LoVo (cell line): ENCODE measurements at regions not wholly inside any gene's neighbourhood (a gene's known extent, or its start where the extent isn't known, plus 50 kb on each side); places are given as distances from the start of the nearest gene placed in this dataset.

Experiments used
- DNase-seq: peaks from one replicate; pipeline ENCODE4 v3.0.0-alpha.2; 2016; ENCODE audit warnings: low spot score

DNA sequence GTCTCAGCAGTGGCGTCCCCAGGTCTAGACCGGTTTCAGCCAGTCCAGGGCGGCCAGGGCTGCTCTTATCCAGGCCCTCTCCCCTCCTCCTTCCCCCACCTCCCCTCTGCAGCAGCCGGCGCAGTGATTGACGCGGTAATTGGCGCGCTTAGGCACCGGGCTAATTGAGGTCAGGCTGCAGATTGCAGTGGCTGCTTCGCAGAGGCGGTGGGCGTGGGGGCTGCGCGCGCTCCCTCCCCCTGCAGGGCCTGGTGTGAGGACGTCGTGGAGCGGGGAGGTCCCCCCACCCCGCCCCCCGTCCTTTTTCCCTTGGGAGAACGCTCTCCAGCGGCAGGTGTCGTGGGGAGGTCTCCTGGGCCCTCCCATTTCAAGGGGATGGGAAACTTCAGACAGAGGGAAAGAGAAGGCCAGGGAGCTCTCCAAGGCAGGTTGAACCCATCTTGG, 70.4 kb upstream of the BLCAP start:
- DNase-seq = no peak

DNA sequence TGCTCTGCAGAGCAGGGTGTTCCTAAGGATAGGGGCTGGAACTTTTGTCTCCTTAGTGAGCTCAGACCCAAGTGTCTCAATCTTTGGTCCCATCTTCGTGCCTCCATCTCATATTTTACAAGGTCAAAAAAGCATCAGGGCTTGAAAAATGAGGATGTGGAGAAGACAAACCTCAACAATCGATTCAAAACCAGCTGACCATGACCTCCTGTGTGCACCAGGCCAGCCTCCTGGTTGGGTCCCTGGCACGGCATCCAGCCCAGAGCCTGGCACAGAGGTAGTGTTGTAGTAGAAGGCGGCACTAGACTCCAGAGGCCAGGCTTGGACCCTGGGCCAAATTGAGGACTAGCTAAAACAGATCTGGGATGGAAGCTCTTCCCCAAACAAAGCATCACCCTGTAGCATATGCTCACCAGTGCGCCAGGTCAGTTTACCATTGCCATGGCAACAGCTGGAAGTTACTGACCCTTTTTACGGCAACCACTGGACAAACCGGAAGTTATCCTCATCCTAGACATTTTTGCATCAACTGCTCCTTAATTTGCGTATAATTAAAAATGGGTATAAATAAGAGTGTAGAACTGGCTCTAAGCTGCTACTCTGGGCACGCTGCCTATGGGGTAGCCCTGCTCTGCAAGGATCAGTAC, 69.3 kb upstream of the BLCAP start:
- no peak for DNase-seq

DNA sequence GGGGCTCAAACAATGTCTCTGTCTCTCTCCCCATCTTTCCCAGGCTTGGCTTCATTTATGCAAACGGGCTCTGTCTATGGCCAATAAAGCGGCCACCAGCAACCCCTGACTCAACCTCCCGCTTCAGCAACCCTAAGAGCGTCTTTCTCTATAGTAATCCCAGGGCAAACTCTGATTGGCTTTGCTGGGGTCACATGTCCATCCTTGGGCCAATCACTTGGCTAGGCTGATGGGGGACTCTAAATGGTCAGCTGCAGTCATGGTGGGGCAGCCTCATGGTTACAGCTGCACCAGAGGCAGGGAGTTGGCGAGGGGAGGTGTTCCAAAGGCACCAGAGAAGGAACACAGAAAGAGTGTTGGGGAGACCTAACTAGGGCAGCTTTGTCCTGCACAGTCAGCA, 68.5 kb upstream of the BLCAP start:
- DNase-seq = no peak

- no peak for DNase-seq
These were observed 66.0 kb upstream of the BLCAP start for GRCh38 chr20:37593710-37594109.

DNA sequence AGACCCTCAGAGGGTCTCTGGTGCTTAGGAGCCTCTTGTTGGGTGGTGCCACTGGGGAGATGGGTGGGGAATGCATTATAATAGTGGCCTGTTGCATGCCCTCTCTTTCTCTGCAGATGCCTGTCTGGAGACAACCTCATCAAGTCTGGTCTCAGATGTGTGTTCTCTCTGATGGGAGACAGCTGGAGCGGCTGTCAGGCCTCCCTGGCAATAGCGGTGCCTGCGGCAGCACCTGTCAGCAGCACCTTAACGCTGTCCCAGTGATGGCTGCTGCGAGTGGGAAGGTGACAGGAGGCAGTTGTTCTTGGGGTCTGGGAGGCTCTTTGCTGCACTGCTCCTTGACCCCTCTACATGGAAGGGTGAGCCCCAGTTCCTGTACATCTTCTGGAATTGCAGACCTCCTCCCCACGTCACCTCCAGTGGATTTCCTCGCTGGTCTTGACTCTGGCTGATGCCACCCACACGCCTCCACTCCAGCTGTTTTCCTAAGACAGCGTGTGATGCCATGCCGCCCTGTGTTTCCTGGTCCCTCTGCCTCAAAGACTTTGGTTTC, 63.3 kb upstream of the BLCAP start:
- no peak for DNase-seq

GRCh38 chr20:37586078-37586477, 58.4 kb upstream of the BLCAP start:
- DNase-seq = no peak

DNA sequence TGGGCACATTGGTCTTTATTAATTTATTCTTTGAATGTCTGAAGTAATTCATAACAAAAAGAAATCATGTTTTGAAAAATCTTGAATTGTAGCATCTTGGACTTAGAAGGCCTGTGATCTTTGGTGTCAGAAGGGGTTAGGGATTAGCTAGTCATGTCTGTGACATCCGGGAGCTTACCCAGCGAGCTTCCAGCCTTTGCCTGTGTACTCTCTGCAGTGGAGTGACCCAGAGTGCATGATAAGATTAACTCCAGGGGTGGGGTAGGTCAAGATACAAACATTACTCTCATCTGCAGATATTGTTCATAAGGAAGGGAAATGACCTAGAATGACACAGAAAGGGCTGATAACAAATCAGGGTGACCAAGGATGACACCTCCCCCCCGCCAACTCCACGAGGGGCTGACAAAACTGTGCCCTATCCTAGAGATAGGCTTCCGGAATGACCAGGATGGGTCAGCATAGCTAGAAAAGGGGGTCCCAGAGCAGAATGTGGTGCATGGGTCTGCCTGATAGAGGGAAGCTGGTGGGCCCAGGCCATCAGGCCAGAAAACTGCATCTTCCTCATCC, 56.6 kb upstream of the BLCAP start:
- DNase-seq = no peak

DNA sequence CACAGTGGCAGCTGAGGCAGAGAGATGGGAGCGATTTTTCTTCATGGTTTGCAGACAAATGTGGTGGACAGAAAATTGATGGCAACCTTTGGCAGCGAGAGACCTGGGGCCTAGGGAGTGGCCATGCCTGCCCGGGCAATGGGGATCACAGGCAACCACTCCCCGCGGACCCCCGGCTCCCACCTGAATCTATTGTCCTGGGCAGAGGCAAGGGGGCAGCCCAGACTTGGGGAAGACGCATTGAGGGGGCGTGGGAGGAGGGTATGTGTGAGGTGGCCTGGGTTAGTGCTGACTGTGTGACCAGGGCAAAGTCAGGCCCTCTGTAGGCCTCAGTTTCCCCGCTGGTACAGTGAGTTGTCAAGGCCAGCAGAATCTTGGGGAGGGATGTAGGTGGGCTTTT, 53.6 kb upstream of the BLCAP start:
- no peak for DNase-seq

GRCh38 chr20:37580069-37580468, 52.4 kb upstream of the BLCAP start:
- DNase-seq = no peak

GRCh38 chr20:37579106-37579505, 51.4 kb upstream of the BLCAP start:
- DNase-seq = no peak

DNA sequence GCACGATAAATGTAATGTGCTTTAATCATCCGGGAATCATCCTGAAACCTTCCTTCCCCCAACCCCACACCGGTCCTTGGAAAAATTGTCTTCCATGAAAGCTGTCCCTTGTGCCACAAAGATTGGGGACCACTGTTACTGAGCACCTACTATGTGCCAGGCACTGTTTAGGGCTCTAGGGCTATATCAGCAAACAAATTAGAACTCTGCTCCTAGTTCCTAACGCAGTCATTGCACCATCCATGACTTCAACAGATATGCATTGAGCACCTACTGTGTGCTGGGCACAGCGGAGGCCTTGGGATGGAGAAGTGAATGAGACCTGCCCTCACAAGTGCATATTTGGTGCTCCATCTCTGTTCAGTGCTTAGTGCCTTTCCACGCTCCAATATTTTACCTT, 50.3 kb upstream of the BLCAP start:
- DNase-seq = no peak
